ENCODE measurements at regions not wholly inside any gene's neighbourhood (a gene's known extent, or its start where the extent isn't known, plus 50 kb on each side); places are given as distances from the start of the nearest gene placed in this dataset.

DNA sequence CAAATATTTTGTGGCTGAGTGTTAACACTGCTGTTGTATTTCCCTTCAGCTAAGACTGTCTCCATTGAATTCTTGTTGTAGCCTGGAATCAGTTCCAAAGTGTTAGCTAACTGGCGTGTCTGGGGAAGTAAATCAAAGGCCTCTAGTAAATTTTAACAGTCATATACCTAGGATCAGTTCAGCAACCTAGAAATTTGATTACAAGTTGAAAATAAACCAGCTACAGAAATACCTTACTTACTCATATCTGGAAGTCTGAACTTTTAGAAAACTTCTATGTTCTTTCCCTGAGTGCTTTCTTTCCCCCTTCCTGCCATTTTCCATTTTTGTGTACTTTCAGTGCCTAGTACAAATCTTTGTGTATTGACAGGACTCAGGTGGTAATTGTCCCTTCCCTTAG lies 396.7 kb upstream of the DCC start:
- DNase-seq (ENCODE audit: low spot score), result no peak

DNA sequence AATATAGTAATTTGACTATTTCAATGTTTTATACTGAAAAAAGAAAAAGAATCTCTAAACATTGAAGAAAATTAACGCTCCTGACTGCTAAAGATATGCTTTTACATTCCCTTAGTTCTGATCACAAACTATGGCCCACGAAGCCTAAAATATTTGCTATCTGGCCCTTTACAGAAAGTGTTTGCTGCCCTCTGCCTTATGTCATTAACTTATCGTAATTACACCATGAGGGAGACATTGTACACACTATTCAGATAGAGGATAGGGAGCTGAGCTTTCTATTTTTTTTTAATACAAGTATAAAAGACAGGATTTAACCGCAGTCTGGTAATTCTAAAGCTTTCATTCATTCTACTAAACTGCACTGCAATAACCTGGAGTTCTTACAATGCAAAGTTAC lies 393.1 kb upstream of the DCC start:
- DNase-seq (ENCODE audit: low spot score), result no peak

DNA sequence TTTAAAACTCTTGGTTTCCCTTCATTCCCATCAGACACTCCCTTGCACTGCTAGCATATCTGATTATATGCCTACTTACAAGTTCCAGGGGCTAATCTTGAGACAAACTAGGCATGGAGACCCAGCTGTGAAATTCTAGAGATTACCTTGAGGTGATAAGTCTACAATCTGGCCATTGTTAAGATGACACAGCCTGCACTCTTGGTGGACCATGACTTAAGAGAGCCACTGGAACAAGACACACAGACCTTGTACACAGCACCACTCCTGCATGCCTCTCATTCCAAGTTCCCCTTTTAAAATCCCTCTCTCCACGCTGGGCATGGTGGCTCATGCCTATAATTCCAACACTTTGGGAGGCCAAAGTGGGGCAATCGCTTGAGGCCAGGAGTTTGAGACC lies 387.2 kb upstream of the DCC start:
- no peak for DNase-seq (ENCODE audit: low spot score)

DNA sequence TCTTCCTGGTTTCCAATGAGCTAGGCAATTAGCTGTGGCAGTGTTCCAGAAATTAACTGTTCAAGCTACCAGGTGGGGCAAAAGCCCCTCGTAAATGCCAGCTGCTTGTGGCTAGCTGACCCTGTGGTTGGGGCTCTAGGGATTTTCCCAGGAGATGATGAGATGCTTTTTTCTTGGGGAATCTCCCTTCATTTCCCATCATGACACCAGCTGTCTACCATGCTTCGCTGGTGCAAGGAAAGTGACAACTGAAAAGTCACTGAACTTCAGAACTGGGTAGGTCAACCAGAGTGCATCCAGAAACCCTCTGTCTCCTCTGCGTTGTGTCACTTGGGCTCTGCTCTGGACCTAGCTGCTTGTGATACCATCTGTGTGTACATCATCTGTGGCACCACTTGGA lies 386.5 kb upstream of the DCC start:
- DNase-seq (ENCODE audit: low spot score), result no peak

DNA sequence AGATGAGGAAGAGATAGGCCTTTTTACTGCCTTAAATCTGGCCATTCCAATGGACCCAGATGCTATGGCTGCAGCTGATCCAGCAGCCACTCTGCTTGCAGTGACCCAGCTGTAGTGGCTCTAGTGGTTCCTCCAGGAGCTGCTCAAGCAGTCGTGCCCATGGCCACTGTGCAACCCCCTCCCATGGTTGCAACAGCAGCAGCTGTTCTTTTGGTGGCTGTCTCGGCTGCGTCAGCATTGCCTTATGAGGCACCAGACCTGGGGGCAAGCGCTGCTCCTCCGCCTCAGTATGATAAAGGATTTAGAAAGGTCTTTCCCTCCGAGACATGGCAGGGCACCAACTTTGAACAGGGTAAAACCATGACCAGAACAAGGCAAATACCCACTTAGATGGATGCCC lies 384.9 kb upstream of the DCC start:
- no peak for DNase-seq (ENCODE audit: low spot score)

DNA sequence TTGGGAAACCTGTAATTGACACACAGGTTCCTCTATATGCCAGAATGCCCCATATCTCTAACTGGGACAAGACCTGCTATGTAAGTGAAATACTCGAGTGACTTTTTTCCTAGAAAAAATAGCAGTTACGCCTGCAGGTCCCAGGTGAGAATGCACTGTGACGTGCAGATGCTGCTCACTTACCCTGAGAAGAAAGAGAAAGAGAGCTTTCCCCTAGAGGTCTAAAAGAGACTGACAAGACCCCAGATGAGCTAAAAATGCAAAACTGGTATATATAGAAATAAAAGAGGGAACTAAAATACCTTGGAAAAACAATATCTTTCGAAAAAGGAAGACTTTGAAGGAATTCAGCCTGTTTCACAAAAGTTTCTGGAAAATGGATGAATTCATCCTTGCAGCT lies 383.0 kb upstream of the DCC start:
- no peak for DNase-seq (ENCODE audit: low spot score)

DNA sequence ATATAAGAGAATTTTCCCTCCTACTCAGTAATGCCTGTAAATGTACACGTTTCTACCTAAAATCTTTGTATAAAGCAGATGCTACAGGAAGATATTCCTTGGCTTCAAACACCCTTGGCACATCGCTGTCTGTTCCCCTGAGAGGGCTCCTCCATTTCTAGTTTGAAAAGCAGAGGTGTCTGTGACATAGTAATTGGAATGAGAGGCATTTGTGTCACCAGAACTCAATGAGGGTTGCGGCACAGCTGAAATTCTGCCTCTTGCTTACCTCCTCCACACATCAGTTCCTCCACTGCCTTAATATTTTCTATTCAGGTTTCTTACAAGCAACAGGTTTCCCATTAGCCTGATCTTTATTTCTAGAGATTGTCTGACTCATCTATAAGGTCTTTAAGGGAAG lies 359.9 kb upstream of the DCC start:
- DNase-seq (ENCODE audit: low spot score), result no peak

DNA sequence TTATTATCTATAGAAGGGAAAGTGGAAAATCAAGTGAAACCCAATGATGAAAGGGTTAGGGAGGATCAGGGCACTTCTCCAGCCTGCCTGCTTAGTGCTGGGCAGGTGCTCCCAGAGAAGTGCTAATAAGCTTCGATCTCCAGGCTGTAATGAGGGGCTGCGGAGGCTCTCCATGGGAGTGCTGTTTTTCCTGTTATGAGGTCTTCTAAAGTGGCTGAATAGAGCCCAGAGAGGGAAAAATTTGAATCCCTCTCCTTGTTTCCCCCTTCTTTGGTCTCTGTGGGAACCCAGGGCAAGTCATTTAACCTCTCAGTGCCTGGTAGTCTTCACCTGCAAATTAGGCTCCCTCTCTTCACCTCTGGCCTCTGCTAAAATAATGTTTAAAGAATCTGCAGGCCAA lies 351.7 kb upstream of the DCC start:
- no peak for DNase-seq (ENCODE audit: low spot score)

DNA sequence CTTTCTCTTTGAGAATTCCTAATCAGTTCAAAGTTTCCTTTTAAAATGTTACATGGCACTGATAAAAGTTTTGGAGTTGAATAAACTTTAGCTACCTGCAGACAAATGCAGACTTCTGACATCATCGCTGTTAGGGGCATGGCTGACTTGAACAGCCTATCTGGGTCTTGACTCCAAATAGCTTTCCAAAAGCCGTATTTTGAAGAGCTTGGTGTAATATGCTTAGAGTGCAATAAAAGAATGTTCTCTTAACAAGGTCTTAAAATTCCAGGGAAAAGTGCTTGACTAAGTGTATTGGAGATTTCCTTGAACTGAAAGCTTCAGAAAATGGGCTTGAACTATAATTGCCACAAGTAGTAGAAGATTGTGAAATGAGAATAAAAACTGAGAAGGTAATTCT lies 342.9 kb upstream of the DCC start:
- DNase-seq (ENCODE audit: low spot score), result no peak

DNA sequence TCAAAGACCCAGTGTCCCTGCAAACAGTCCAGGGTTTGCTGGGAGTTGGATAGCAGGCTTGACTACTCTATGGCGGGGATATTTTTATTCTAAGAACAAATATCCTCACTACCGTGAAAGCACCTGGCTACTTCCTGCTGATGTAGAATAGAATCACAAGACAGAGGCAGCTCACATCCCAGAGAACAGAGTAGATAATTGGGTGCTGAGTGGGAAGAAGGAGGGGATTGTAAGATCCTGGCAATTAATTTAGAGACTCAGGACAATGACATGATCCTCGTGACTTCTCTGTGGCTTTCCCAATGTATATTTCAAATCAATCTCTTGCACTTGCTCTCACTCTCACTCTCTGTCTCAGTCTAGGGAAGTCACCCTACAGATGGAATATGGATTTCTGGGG lies 341.9 kb upstream of the DCC start:
- no peak for DNase-seq (ENCODE audit: low spot score)

DNA sequence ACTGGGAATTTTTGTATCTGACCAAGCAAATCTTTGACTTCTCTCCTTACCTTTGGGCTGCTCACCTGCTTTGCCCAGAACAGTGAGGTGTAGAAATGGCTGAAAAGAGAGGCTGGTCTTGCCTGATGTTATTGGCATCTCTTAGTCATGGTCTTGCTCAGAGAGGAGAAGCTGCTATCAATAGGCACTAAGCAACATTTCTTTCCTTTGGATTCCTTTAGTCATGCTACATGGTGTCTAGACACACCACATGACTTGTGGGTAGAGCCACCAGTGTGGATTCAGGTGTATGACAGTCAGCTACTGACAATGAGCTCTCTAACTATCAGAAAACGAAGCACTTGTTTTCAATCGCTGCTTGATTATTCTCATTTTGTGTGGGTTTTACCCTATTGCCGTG lies 341.3 kb upstream of the DCC start:
- no peak for DNase-seq (ENCODE audit: low spot score)

DNA sequence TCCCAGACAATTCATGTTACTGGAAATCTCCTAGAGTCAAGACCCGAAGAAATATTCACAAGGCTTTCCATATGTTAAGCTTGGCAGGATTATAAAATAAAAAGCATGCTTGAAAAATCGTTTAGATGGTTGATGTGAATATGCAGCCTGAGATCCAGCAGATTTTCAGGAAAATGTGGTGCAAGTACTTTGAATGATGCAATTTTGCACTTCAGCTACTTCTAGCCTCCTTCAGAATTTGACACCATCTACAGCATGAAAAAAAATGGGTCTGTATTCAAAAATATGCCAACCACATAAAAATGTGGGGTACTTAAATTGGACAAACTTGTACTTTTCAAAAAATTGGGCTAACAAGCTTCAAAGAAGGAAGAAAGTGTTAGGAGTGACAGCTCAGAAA lies 340.6 kb upstream of the DCC start:
- DNase-seq (ENCODE audit: low spot score), result no peak

DNA sequence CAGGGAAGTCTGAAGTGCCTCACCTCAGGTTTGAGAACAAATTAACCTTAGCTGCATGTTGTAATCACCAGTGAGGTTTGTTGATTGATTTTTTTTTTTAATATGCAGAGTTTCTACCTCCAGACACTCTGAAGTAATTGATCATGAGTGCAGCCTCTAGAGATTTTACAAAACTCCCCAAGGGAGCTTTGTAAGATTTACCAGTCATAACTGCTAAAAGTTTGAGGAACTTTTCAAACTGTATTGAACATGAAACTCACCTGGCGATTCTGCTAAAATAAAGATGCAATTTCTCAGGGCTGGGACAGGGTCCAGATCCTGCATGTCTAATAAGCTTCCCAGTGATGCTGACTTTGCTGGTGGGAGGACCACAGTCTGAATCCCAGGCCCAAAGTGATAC lies 339.6 kb upstream of the DCC start:
- no peak for DNase-seq (ENCODE audit: low spot score)

DNA sequence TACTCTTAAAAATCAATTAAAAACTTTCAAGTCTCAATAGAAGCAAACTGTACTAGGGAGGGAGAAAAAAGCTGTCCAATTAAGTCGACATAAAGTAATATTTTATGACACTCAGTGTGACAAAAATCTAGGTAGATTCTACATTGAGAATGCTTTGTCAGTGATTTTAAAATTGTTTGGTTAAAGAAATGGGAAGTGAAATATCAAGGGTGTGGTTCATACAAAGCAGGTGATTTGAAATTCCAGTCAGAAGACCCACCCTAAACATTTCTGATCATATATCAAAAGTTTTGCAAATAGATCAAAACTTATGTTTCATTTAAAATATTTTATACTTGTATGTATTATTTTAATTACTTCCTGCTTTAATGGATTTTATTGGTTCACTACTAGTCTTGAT lies 338.9 kb upstream of the DCC start:
- DNase-seq (ENCODE audit: low spot score), result no peak

DNA sequence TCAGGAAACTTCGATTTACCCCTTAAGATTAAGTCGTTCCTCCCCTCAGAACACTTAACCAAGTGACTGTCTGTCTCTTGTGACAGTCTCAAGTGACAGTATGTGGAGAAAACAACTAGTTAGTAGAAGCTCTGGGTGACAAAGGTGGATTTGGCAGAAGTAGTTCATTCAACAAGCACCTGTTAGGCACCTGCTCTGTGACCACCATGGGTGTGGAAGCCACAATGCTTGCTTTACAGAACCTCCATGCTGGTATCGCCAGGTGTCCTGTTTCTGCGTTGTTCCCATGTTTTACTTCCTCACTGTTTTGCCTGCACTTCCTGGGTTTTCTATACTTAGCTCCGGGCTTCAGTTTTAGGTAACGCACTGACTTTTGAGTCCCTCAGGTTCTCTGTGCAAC lies 337.4 kb upstream of the DCC start:
- no peak for DNase-seq (ENCODE audit: low spot score)

DNA sequence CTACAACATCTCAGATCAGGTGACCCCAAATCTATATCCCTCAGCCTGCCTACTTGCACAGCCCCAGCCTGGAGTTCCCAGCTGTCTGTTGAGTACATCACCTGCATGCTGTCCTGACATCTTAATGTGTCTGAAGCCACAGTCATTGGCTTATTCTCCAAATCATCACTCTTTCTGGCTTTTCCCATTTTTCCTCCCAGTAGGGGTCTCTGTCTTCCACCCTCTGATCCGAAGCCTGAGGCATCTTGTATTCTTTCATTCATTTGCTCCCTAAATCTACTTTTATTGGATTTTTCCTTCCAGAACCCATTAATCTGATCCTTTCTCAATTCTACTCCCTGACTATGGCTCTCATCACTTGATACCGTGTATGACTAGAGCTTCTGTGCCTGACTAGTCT lies 332.9 kb upstream of the DCC start:
- DNase-seq (ENCODE audit: low spot score), result no peak

DNA sequence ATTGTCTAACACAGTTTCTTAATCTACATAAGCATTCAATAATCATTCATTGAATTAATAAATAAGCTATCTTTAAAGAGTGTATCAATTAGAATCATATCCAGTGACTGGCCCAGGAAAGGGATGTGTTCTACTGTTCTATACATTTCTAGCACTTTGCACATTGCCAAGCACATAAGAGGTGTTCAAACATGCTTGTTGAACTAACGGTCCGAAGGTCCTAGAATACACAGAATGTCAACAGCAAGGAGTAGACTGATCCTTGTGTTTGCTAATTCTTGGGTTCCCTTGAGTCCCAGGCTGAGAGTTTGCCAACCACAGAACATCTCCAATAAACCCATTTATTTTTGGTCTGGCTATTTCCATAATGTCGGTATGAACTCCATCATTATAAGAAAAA lies 331.7 kb upstream of the DCC start:
- no peak for DNase-seq (ENCODE audit: low spot score)

DNA sequence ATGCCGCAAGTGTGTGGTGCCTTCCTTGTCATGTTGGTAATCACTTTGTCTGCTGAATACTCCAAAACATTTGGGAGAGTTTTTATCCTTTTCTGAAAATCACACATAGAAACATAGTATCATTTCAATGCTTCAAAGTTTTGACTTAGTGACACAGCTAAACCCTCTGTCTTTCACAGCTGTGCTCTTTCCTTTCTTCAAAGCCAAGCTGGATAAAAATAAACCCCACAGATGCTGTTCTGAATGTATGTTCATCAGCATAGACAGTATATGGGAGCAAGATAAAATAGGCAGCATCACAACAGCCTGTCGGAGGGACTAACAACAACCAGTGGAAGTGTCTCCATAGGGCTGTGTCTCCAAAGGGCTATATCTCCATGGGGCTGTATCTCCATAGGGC lies 331.3 kb upstream of the DCC start:
- DNase-seq (ENCODE audit: low spot score), result no peak

DNA sequence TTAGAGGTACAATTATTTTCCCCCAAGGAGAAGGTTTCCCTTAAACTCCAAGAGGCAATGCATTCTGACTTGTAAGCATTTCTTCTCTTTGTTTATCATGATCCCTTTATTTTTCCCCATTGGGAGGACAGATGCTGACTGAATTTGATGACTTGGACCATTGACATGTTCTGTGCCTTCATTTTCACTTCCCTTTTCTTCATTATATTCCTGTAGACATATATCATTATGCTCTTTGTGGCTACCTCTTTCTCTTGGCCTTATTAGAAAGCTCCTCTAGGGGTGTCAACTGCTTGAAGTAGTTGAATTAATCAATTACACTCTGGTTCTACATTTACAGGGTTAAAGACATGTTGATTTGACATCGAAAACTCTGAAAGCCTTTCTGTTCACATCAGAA lies 330.0 kb upstream of the DCC start:
- no peak for DNase-seq (ENCODE audit: low spot score)

DNA sequence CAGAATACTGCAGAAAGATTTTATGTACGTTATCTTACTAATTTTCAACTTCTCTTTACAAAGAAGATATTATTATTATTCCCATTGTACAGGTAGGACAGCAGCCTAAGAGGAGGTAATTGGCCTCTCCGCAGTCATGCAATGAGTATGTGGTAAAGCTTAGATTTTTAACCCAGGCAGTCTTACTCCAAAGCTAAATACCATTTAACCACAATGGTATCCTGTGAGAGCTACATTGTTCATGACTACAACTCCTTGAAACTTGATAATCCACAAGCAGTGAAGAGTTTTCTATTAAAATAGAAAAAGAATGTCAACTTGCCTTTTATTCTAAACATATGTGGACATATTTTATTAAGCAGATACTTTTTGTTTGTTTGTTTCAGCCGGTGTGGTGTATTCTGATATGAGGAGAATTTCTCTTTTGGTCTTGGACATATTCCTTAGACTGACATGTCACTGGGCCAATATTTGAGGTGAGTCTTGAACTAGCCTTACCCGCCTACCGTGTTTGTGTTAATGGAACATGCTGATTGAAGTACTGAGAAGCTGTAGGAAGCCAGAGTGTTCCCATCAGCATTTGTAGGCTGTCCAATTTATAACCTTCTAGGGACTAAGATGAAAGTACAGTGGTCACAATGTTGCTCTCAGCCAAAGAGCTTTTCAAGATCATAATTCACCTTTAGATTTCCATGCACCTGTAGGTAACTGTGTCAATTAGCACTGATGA lies 293.9 kb upstream of the DCC start:
- DNase-seq (ENCODE audit: low spot score), result no peak

DNA sequence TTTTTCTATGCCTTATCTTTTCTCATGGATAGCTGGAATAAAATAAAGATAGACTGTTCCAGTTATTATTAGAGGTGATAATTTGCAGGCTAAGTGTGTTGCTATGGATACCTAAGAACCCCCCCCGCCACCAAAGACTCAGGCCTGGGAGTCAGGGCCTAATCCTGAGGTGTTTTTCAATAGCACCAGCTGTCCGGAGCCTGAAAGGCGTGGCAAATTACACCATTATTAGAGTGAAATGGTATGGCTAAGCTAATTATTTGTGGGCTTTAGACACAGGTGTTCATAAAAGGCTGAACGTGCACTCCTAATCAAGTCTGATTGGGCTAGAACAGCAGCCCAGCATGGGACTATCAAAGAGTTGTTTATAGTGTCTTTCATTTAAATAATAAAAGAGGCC lies 293.2 kb upstream of the DCC start:
- no peak for DNase-seq (ENCODE audit: low spot score)

DNA sequence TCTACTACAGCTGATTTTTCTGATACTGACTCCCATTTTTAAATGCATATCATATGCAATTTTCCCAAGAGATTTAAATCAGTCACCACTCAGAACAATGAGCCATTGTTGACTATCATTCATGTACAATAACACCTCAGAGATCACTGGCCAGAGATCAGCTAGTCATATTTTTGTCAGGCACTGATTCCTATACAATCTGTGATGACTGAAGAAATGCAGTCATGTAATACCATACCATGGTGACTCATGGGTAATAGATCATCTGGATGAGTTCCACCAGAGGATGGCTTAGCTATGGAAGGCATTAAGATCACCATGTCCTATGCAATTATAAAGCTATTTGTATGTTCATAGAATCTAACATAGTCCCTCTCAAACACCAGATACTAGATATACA lies 285.7 kb upstream of the DCC start:
- DNase-seq (ENCODE audit: low spot score), result no peak

DNA sequence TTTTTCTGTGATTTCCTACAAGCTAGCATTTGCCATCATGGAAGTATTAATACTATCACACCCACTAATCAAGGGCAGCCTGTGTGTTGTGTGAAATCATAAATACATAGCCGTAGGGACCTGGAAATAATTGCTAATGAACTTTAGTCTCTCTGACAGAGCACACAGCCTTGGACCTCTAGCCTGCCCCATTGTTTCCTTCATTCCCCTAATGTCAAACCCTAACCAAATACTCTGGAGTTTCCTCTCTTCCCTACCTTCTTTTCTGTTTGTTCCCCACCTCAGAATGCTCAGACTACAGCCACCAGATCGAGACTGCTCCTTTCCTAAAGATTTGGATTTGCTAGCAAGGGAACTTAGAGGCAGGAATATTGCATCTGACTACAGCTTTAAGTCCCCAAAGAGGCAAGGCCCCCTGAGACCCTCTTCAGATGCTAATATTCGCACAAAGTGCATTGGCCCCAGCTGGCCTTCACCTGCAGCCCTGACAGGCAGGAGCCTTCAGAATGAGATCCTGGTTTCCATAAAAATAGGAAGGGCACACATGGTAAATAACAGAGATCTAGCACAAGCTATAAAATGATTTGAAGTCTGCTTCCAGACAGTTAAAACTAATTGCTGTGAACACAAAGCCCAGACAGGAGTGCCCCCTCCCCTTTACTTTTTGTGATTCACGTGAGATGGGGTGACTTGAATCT lies 279.2 kb upstream of the DCC start:
- DNase-seq (ENCODE audit: low spot score), result no peak

DNA sequence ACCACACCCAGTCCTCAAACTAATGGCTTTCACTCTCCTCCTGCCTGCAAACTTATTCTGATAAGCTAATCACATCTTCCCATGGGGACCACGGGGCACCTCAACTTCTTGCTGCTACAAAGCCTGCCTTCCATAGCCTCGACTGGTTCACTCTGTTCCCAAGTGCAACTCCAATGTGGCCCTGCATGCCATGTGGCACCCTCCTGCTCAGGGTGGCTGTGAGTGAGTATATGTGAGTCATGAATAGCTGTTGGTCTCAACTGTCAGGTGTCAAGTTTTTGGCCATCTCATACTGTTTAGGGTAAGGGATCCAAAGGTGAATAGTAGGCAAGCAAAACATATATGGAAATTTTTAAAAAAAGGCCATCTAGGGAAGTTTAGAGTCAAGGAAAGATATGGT lies 276.1 kb upstream of the DCC start:
- no peak for DNase-seq (ENCODE audit: low spot score)

All from hematopoietic multipotent progenitor cell treated with erythropoietin and hydrocortisone succinate and interleukin-3 and kit ligand, for 17 days (in vitro differentiated cells).